22Rv1 (cell line): ENCODE measurements at regions not wholly inside any gene's neighbourhood (a gene's known extent, or its start where the extent isn't known, plus 50 kb on each side); places are given as distances from the start of the nearest gene placed in this dataset.

Experiments
- ZFX ChIP-seq: fragments of 450-650 bp; IDR thresholded peaks from 2 replicates; pipeline ENCODE4 v1.6.1; 2017; ENCODE audit warnings: antibody characterized with exemption, borderline replicate concordance
- TF ChIP-seq, protein P1 (sequence below): fragments of 450-650 bp; IDR thresholded peaks from 2 replicates; pipeline ENCODE4 v1.5.1; 2017; ENCODE audit warnings: mild to moderate bottlenecking

DNA sequence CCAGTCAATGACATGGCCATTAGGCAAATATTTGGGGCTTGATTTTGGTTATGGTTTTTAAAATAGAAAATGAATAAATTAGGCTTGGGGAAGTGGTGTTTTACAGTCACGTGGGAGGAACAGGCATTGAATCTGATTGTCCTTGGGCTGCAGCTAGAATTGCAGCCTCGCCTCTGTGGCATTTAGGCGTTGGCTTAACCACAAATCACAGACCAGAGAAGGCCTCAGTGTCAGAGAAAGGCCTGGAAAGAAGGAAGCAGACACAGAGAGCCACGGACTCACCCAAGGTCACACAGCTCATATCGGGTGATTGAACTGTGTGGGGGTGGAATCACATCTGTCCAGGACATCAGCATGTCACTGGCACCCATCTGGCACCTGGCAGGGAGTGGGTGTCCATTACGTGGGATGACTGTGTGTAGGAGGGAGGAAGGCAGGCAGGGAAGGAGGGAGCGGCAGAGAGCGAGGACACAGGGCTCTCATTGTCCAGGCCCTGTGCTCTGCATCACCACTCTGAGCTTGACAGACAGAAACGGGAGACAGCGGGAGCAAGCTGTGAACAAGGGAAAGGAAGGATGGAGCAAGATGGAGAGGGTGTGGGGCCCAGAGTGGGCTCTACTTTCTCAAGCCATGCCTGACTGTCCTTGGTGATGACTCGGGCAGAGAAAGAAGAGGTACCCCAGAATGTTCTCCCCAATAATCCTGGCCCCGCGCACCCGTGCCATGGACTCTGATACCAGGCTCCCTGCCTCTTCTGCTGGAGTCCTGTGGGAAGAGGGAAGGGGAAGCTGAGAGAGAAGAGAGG, 186.4 kb downstream of the FAM43A start:
- TF ChIP-seq, protein P1, sequence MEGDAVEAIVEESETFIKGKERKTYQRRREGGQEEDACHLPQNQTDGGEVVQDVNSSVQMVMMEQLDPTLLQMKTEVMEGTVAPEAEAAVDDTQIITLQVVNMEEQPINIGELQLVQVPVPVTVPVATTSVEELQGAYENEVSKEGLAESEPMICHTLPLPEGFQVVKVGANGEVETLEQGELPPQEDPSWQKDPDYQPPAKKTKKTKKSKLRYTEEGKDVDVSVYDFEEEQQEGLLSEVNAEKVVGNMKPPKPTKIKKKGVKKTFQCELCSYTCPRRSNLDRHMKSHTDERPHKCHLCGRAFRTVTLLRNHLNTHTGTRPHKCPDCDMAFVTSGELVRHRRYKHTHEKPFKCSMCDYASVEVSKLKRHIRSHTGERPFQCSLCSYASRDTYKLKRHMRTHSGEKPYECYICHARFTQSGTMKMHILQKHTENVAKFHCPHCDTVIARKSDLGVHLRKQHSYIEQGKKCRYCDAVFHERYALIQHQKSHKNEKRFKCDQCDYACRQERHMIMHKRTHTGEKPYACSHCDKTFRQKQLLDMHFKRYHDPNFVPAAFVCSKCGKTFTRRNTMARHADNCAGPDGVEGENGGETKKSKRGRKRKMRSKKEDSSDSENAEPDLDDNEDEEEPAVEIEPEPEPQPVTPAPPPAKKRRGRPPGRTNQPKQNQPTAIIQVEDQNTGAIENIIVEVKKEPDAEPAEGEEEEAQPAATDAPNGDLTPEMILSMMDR: no peak
- no peak for TF ChIP-seq ZFX
